Activated CD8-positive, alpha-beta memory T cell treated with anti-CD3 and anti-CD28 coated beads for 1 hour (primary cell): ENCODE measurements at regions not wholly inside any gene's neighbourhood (a gene's known extent, or its start where the extent isn't known, plus 50 kb on each side); places are given as distances from the start of the nearest gene placed in this dataset.
"Not testable (repeated sequence)": the region's sequence is repeated elsewhere in the genome, so short reads cannot be mapped to it uniquely, and the experiment has no call there.

Source experiments
- DNase-seq, 2 donors: peaks; one replicate each; pipeline ENCODE4 v3.0.0-alpha.2; 2020; ENCODE audit warnings: low read depth in 1 of 2; ENCODE audit errors: extremely low read depth in 1 of 2

DNA sequence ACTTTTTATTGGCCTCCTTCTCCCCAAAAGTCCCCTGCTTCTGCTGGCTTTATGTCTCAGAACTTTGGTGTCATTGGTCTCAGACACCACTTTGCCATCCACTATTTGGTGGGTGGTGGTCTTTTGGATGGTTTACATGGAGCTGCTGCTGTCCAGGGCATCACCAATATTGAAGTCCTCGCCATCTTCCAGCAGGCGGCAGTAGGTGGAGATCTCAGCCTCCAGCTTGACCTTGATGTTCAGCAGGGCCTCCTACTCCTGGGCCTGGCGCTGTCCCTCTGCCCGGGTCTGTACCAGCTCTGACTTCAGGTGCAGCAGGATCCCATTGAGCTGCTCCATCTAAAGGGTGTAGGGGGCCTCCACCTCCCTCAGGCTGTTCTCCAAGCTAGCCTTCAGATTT is 148.4 kb upstream of the FOXA2 start:
- DNase-seq, result no peak

DNA sequence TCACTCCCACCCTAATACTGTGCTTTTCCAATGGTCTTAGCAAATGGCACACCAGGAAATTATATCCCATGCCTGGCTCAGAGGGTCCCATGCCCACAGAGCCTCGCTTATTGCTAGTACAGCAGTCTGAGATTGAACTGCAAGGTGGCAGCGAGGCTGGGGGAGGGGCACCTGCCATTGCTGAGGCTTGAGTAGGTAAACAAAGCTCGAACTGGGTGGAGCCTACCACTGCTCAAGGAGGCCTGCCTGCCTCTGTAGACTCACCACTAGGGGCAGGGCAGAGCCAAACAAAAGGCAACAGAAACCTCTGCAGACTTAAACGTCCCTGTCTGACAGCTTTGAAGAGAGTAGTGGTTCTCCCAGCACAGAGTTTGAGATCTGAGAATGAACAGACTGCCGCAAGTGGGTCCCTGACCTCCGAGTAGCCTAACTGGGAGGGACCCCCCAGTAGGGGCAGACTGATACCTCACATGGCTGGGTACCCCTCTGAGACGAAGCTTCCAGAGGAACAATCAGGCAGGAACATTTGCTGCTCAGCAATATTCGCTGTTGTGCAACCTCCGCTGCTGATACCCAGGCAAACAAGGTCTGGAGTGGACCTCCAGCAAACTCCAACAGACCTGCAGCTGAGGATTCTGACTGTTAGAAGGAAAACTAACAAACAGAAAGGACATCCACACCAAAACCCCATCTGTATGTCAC is 150.7 kb upstream of the FOXA2 start:
- not testable (repeated sequence) for DNase-seq

DNA sequence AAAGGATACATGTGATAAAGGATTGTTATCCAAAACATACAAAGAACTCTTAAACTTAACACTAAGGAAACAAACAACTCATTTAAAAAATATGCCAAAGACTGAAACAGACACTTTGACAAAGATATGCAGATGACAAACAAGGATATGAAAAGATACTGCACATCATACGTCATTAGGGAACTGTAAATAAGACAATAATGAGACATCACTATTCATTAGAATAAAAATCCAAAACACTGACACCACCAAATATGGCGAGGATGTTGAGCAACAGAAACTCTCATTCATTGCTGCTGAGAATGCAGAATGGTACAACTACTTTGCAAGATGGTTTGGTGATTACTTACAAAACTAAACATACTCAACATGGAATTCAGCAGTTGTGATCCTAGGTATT is 156.5 kb upstream of the FOXA2 start:
- DNase-seq, result no peak

DNA sequence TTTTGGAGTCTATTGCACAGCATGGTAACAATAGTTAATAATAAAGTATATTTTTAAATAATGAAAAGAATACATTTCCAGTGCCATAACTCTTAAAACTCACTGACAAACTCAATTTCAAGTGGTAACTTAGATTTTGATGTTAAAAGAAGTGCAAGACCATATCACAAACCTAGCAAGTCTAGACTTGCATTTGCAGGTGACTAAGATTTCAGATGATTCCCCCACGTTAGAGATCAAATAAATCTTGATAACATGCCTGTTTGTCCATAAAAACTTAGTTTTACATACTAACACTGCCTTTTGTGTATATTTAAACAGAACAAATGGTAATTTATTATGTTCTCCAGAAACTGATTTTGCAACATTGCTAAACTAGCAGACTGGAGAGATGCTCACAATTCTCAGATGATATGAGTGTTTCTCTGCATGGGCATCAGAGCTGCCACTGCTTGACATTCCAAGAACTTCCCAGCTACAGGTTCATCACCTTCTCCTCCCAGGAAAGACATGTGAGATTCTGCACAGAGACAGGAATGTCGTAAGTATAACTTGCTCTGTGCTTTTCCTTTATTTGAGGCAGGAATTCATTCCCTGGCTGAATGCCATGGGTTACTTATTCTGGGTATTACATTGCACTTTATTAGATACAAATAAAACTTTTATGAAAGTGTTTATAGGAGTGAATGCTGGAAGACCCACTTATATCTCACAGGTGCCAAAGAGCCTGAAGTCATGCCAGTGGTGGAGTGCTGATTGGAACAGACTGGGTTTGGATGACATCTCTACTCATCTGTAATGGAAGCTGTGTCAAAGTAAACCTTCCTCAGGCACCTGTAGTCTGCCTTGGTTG is 160.2 kb upstream of the FOXA2 start:
- no peak for DNase-seq

DNA sequence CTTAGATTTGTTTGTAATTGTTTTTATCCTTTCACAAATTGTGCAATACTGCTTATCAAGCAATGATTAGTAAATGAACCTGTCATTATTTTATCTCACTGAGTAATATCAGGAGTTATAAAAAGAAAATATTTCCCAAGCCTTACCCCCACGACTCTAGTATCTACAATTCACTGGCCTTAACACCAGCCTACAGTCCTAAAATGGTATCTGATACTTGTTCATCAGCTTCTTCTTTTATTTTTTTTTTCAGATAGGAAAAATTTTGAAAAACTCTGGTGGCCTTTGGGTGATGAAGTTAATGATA is 160.8 kb upstream of the FOXA2 start:
- no peak for DNase-seq

DNA sequence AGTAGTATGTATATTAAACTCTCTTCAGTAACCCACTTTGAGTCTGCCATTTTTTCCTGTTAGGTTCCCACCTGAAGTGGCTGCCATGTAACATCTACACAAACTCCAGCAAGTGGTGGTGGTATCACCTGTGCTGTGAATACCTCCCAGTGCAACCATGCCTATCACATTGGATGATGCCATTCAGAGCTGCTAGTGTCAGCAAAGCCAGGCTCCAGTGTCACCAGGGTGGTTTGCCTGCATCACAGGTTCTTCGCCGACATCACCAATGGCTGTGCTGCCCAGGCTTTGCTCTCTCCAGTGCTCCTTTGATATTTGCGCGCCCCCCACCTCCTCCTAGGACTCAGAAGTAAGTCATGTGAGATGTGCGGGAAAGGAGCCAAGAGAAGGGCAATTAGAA is 162.6 kb upstream of the FOXA2 start:
- DNase-seq, result no peak

DNA sequence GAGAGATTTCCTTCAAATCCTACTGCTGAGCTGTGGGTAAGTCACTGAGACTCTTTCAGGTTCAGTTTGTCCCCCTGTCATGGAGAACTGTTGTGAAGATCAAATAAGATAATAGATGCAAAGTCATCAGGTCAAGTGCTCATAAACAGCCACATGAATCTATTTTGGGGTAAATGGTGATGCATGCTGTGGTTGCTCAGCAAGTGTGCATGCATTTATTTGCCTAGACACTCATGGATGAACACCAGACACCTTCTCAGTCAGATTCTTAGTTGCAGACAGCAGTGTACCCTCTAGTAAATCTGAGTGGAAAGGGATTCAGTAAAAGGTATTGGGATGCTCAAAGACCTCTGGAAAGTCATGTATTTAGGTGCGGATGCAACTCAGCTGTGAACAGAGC is 168.0 kb upstream of the FOXA2 start:
- no peak for DNase-seq

DNA sequence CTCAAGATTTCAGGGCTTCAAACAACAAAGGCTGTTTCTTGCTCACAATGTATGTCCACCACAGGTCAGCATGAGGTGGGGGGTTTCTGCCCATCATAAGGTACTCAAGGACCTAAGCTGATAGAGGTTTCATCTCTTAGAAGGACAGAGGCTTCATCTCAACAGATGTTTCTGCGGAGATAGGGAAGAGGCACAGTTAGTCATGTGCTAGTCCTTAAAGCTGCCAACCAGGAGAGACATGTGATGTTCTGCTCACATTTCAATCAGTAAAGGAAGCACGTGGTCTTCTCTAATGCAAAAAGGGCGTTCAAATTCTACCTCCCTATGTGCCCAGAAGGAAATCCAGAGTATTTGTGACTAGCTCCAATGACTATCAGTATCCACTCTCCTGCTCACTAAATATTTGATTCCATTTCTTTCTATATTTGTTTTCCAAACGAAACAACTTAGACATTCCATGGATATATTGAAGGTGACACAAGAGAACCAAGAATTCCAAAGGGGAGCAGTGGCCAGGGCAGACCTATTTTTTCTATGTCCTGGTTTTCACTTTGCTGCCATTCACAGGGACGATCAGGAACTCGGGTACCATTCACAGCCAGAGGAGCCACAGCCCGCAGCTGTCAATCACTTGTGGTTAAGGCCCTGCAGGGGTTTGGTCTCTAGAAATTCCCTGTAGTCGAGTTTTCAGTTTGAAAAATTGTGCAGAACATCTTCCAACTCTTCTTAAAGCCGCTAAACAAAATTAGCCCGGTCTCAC is 173.2 kb upstream of the FOXA2 start:
- no peak for DNase-seq

DNA sequence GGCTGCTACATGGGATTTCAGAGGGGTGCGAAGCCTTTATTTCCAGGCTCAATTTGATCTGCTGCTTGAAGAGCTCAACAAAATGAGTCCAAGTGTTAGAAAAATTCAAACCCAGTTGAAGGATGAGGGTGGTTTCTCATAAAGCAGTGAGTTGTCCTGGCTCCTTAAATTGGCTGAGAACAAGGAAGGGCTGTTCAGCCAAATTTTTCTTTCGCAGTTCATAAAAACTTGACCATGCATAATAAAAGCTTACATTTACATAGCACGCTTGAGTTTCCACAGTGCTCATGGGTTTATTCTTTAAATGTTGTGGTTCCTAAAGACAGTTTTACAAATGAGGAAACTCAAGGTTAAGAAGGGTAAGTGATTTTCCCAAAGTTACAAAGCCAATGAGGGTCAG is 174.4 kb upstream of the FOXA2 start:
- no peak for DNase-seq

DNA sequence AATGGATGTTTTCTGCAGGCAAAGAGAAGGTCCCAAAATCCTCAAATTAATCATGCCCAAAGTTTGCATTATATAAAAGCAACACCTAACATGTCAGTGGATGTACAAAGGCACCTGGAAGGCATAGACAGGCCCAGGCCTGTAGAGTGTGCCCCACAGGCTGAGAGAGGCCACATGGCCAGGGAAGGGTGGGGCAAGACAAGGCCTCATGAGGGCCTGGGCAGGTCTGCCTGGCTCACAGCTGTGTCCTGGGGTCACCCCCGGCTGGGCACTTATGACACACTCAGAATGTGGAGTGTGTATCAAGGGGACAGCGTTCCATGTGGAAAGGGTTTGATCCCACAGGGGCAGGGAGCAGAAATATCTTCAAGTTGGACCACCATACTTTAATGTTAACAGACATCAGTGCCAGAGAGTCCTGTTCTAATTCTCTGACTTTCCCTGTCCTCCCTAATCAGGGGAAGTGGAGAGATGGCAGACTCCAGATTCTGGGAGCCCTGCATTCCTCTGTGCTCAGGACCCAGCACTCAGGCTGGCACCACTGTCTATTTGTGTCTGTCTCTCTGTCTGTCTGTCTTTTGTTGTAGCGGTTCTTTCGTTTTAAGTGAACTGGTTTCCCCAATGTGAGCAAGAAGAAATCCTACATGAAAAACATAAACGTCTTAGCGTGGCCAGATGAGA is 178.3 kb upstream of the FOXA2 start:
- DNase-seq, result no peak

DNA sequence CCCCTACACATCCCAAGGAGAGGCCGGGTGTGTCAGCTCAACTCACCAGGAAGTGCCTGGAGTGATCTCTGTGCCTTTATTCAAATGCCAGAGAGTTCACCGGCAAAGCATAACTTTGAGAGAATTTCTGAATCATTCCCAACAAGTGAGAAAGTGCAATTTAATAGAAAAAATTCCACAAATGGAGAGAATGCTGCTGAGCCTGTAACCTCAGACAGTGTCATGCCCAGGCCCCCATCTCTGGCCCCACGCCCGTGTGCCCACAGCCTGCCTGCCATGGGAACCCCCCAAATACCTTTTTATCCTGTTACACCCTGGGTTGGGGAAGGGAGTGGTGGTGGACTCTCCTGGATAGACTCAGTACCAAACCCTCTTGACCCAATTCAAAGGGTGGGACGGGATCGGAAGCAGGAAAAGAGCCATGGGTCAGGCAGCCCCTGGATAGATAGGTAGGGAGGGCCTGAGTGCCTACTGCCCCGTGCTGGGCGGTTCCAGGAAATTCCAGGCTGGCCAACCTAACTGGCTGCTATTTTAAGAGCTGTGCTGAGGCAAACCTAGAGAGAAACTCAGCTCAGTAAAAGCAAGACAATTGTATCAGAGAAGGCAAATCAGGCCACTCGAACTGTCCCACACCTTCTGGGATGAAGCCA is 179.0 kb upstream of the FOXA2 start:
- DNase-seq, result no peak

DNA sequence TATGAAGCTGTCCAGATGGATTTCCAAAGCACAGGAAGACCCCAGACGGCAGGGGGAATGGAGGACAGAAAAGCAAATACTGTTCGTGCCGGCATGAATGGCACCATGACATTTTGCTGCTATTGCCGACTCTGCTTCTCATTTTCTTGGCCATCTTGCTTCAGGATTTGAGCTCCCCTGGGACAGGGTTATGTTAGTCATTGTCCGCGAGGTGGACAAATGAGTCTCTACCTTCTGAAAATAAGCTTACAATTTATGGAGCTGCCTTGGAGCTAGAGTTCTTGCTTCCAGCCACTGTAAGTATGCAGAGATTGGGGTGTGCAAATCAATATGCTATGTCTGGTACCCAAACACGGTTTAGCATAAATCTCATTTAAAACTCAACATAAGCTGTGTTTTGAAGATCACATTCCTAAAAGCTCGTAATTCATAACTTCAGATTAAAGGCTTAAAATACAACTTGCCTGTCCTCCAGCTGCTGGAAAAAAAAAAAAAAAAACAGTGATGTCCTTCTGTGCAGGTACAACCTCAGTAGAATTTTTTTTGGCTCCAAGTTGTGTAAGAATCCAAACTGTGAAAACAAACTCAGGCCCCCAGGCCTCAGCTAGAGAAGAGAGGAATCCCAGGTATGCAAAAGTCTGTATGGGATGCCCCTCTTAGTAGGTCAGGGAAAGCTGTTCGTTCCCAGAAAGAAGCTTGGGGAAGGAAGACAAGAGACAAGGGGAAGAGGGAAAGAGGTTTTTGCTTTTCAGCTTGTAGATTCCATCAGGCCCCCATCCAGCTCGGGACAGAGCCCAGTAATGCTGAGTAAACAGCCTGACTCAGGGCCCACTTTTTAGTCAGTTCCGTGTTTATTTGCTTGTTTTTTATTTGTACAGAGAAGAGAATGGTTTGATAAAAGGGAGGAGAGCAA is 184.2 kb upstream of the FOXA2 start:
- no peak for DNase-seq

DNA sequence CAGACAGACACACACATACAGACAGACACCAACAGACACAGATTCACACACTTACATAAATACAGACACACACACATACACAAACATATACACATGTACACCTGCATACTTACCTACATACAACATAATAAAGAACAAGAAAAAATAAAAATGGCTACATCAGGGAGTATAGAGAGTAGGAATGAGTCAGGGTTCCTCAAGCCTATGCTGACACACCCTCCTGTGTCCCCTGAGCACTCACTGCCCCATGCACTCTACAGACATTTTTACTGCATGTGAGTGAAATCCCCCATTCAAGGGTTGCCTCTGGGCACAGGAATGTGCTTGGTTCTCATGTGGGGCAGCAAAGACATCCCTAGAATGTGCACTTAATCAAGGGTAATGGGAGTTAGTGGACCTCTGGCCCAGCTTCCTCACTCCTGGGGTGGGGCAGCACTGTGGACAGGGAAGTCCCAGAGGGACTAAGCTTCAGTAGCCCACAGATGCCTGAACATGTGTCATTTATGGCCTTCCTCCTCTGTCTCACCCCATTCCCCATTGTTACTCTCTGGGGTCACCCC is 185.9 kb upstream of the FOXA2 start:
- no peak for DNase-seq

DNA sequence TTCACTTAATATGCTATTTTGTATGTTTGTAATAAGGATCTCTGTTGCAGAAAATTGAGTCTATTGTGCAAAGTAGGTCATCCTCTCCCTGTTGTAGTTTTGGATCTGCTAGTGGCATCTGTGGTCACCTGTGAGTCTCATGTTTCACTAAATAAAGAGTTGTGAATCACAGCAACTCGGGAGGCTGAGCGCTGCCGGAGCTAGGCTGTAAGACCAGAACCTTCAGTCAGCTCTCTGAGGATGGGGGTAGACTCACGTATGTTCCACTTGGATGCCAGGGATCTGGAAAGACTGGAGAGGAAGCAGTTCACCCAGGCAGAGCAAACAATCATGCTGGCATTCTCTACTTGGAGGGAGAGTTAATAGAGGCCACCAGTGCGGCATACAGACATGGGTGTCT is 187.3 kb upstream of the FOXA2 start:
- DNase-seq, result no peak

DNA sequence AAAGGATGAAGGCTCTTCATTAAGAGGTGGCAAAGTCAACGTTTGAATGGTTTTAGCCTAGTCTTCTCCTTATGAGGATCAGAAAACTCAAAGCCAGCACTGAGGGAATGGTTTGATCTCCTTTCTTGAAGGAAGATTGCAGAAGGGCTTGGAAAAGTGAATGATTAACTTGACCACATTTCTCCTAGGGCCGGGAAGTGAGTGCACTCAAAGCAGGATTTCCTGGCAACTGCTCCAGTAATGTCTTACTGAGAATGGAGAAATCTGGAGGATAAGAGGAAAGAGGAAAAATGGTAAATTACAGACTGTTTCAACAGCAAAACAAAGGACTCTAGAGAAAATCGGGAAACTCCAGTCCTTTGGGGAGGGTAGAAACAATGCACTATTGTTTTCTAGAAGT is 189.0 kb upstream of the FOXA2 start:
- DNase-seq, result no peak

DNA sequence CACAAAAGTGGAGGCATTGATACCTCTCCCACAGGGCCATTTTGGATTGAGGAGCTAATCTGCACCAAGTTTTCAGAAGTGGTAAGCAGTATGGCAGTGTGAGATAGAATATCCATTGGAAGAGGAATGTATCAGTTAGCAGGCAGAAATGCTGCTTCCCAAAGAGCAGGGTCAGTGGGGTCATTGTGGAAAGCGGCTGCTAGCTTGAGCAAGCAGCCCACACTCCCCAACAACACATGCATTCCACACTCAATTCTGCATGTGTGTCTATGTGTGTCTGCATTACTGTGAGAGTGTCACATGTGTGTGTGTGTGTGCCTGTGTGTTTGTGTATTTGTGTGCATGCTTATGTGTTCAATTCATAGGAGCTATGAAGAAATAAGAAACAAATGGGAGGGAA is 190.9 kb upstream of the FOXA2 start:
- no peak for DNase-seq

DNA sequence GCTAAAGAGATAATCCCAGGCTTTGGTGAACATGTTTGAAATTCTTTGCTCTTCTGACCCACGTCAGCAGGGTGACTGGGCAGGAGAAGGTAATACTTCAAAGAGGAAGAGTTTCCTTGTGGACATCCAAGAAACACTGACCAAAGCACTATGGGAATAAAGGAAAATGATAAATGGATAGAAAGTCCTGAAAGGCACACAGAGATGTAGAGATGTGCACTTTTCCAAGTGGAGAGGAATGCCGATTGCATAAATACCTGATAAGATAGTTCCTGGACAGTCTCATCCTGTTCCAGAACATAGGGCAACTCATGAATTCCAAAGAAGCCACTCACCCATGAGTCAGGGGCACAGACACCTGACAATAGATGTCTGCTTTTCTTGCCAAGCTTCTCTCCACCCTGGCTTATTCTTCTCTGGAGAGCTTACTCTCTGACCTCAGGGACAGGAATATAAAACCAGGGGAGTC is 191.3 kb upstream of the FOXA2 start:
- no peak for DNase-seq

DNA sequence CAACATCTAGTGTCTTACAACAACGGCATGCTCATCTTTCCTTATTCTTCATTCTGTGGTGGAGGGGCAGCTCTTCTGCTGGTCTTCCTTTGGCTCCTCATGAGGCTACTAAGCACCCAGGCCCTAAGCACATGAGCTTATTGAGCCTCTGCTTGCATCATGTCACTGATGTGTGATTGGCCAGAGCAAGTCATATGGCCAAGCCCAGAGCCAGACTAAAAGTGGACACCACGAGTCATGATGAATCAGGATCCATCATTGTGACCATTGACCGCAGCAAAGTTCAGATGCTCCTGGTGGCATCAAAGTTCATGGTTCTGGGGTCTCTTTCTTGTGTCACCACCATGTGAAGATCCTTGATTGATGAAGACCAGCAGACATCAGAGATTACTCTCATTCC is 192.0 kb upstream of the FOXA2 start:
- no peak for DNase-seq

DNA sequence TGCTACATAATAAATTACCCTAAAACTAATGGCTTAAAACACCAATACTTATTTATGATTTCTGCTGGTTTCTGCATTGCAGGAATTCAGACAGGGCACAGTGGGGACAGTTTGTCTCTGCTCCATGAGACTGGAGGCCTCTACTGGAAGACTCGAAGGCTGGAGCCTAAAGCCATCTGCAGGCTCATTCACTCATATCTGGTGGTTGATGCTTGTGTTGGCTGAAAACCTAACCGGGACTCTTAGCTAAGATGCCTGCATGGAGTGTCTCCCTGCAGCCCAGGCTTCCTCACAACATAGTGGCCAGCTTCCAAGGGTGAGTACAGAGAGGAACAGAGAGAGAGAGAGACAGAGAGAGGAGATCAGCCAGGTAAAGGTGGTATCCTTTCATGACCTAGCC is 195.5 kb upstream of the FOXA2 start:
- no peak for DNase-seq
